ENCODE measurements at regions not wholly inside any gene's neighbourhood (a gene's known extent, or its start where the extent isn't known, plus 50 kb on each side); places are given as distances from the start of the nearest gene placed in this dataset.
"Not testable (repeated sequence)": the region's sequence is repeated elsewhere in the genome, so short reads cannot be mapped to it uniquely, and the experiment has no call there.

DNA sequence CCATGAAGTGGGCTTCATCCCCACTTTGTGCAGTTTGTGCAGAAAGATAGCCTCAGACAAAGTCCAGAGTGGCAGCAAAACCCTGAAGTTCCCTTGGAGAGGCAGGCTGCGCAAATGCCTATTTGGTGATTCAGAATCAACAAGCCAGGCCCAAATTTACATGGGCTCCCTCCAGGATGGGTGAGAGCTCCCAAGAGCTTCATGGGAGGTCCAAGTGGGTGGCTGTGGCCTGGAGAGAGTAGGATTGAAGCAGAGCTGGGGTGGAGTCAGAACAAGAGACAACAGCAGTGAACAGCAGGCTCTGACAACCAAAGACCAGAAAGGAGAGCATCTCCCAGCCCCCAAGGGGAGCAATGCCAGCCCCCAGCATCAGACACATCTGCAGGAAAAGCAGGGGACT lies 277.4 kb downstream of the ANAPC1 start:
- TF ChIP-seq CHD7 (IDR thresholded peaks at IDR 0.05; ENCODE audit: insufficient replicate concordance, low read length); EZH2 (IDR thresholded peaks at IDR 0.05; ENCODE audit: low read depth, low read length, severe bottlenecking); BCL11A (IDR thresholded peaks at IDR 0.05; ENCODE audit: low read depth in 2 of 2, low read length in 2 of 2); YY1 (IDR thresholded peaks at IDR 0.05; ENCODE audit: low read depth, low read length); TBP (IDR thresholded peaks at IDR 0.05; ENCODE audit: low read depth, low read length); POLR2AphosphoS5 (IDR thresholded peaks at IDR 0.05; ENCODE audit: low read depth, low read length); GTF2F1 (IDR thresholded peaks at IDR 0.05; ENCODE audit: borderline replicate concordance, low read depth, low read length); ZNF274 (IDR thresholded peaks at IDR 0.05; ENCODE audit: borderline replicate concordance, extremely low read depth, low read length): not testable (repeated sequence)
- TF ChIP-seq, protein P1, sequence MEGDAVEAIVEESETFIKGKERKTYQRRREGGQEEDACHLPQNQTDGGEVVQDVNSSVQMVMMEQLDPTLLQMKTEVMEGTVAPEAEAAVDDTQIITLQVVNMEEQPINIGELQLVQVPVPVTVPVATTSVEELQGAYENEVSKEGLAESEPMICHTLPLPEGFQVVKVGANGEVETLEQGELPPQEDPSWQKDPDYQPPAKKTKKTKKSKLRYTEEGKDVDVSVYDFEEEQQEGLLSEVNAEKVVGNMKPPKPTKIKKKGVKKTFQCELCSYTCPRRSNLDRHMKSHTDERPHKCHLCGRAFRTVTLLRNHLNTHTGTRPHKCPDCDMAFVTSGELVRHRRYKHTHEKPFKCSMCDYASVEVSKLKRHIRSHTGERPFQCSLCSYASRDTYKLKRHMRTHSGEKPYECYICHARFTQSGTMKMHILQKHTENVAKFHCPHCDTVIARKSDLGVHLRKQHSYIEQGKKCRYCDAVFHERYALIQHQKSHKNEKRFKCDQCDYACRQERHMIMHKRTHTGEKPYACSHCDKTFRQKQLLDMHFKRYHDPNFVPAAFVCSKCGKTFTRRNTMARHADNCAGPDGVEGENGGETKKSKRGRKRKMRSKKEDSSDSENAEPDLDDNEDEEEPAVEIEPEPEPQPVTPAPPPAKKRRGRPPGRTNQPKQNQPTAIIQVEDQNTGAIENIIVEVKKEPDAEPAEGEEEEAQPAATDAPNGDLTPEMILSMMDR (IDR thresholded peaks at IDR 0.05; ENCODE audit: control extremely low read depth in 1 of 3, insufficient read depth in 1 of 3, low read depth in 1 of 3, low read length in 3 of 3) = not testable (repeated sequence)

Data from H1 (cell line).